ENCODE measurements at regions not wholly inside any gene's neighbourhood (a gene's known extent, or its start where the extent isn't known, plus 50 kb on each side); places are given as distances from the start of the nearest gene placed in this dataset.

- TF ChIP-seq MAX (IDR thresholded peaks at IDR 0.05): no peak
- TF ChIP-seq HNF4A (conservative IDR thresholded peaks at IDR 0.05): no peak
Observed at GRCh38 chr21:31566611-31567010, 92.9 kb upstream of the SOD1 start (continued).

GRCh38 chr21:31566064-31566463 lies 93.4 kb upstream of the SOD1 start:
- no peaks in the 10 kb centered on the region for H3K27me3 ChIP-seq (ENCODE audit: control insufficient read depth in 4 of 4, insufficient read depth in 4 of 4, low read length in 3 of 4)
- H3K9me3 ChIP-seq (ENCODE audit: control insufficient read depth in 4 of 4, low read length in 3 of 4): no peaks in the 10 kb centered on the region
- no peak overlapping the region for H3K27ac ChIP-seq (ENCODE audit: low read depth in 1 of 2, low read length in 2 of 2)
- H3K4me3 ChIP-seq (ENCODE audit: low read depth in 1 of 3, low read length in 3 of 3): no peak overlapping the region
- DNase-seq (ENCODE audit: low spot score): no peak
- TF ChIP-seq ZBTB33 (IDR thresholded peaks at IDR 0.05) (no peak), RAD21 (IDR thresholded peaks at IDR 0.05) (peak; percentile 54 to 56), HNF4A (conservative IDR thresholded peaks at IDR 0.05) (no peak)
- no peaks in the 10 kb centered on the region for H3K36me3 ChIP-seq (ENCODE audit: control insufficient read depth in 4 of 4, insufficient read depth in 3 of 4, low read depth in 1 of 4, low read length in 3 of 4)
- no peak overlapping the region for H3K9ac ChIP-seq (ENCODE audit: low read depth in 1 of 2, low read length in 2 of 2)
- H3K4me1 ChIP-seq (ENCODE audit: control insufficient read depth in 4 of 4, insufficient read depth in 4 of 4, low read length in 3 of 4): no peaks in the 10 kb centered on the region

- WGBS: 89% methylated on average over 9 of the region's 9 CpGs
- TF ChIP-seq MAX (IDR thresholded peaks at IDR 0.05) (no peak), YY1 (IDR thresholded peaks at IDR 0.05) (no peak)
- peaks cover 0 to 5% (median 1%) of the 10 kb centered on the region in 4 donors for H3K36me3 ChIP-seq (ENCODE audit: control insufficient read depth in 4 of 4, insufficient read depth in 3 of 4, low read depth in 1 of 4, low read length in 3 of 4)
Observed at GRCh38 chr21:31564439-31564838, 95.1 kb upstream of the SOD1 start.

GRCh38 chr21:31560479-31560878 lies 99.0 kb upstream of the SOD1 start:
- 95% methylated on average over 6 of the region's 6 CpGs for WGBS
- no peak for TF ChIP-seq ATF3 (IDR thresholded peaks at IDR 0.05)
- no peak for TF ChIP-seq HNF4G (IDR thresholded peaks at IDR 0.05)
- no peak for TF ChIP-seq CTCF (IDR thresholded peaks at IDR 0.05; ENCODE audit: low read depth, low read length, missing input control)
- TF ChIP-seq MAX (IDR thresholded peaks at IDR 0.05): no peak
- TF ChIP-seq SP1 (IDR thresholded peaks at IDR 0.05): no peak
- no peak for TF ChIP-seq REST (IDR thresholded peaks at IDR 0.05)
- TF ChIP-seq TAF1 (conservative IDR thresholded peaks at IDR 0.05): no peak
- TF ChIP-seq RXRA (IDR thresholded peaks at IDR 0.05): no peak
- no peak for TF ChIP-seq RAD21 (IDR thresholded peaks at IDR 0.05)
- no peak for TF ChIP-seq HNF4A (conservative IDR thresholded peaks at IDR 0.05)
- TF ChIP-seq EGR1 (IDR thresholded peaks at IDR 0.05; ENCODE audit: low read depth in 2 of 2): no peak
- TF ChIP-seq JUND (IDR thresholded peaks at IDR 0.05): no peak
- no peak for TF ChIP-seq GABPA (IDR thresholded peaks at IDR 0.05 in 1 of 2, conservative IDR thresholded peaks at IDR 0.05 in 1 of 2)
- TF ChIP-seq NR2F2 (IDR thresholded peaks at IDR 0.05): no peak
- TF ChIP-seq FOXA2 (IDR thresholded peaks at IDR 0.05): no peak

More at GRCh38 chr21:31564439-31564838, 95.1 kb upstream of the SOD1 start:
- Histone ChIP-seq H3K27ac (ENCODE audit: low read depth in 1 of 2, low read length in 2 of 2) (no peak overlapping the region), H3K4me1 (ENCODE audit: control insufficient read depth in 4 of 4, insufficient read depth in 4 of 4, low read length in 3 of 4) (peaks cover 0 to 5% (median 1%) of the 10 kb centered on the region in 4 donors), H3K9me3 (ENCODE audit: control insufficient read depth in 4 of 4, low read length in 3 of 4) (no peaks in the 10 kb centered on the region), H3K9ac (ENCODE audit: low read depth in 1 of 2, low read length in 2 of 2) (no peak overlapping the region), H3K27me3 (ENCODE audit: control insufficient read depth in 4 of 4, insufficient read depth in 4 of 4, low read length in 3 of 4) (no peaks in the 10 kb centered on the region), H3K4me3 (ENCODE audit: low read depth in 1 of 3, low read length in 3 of 3) (no peak overlapping the region)
- DNase-seq (ENCODE audit: low spot score): no peak

More at GRCh38 chr21:31560479-31560878, 99.0 kb upstream of the SOD1 start:
- H3K27me3 ChIP-seq (ENCODE audit: control insufficient read depth in 4 of 4, insufficient read depth in 4 of 4, low read length in 3 of 4): no peaks in the 10 kb centered on the region
- H3K36me3 ChIP-seq (ENCODE audit: control insufficient read depth in 4 of 4, insufficient read depth in 3 of 4, low read depth in 1 of 4, low read length in 3 of 4): peaks cover 2 to 6% (median 3%) of the 10 kb centered on the region in 4 donors
- no peak overlapping the region for H3K4me3 ChIP-seq (ENCODE audit: low read depth in 1 of 3, low read length in 3 of 3)
- no peaks in the 10 kb centered on the region for H3K9me3 ChIP-seq (ENCODE audit: control insufficient read depth in 4 of 4, low read length in 3 of 4)
- H3K9ac ChIP-seq (ENCODE audit: low read depth in 1 of 2, low read length in 2 of 2): no peak overlapping the region
- peaks cover 2 to 17% (median 6%) of the 10 kb centered on the region in 4 donors for H3K4me1 ChIP-seq (ENCODE audit: control insufficient read depth in 4 of 4, insufficient read depth in 4 of 4, low read length in 3 of 4)
- H3K27ac ChIP-seq (ENCODE audit: low read depth in 1 of 2, low read length in 2 of 2): no peak overlapping the region
- no peak for DNase-seq (ENCODE audit: low spot score)

Measured in liver (tissue), 8 donors.